Suprapubic skin (tissue), 4 donors: ENCODE measurements at regions not wholly inside any gene's neighbourhood (a gene's known extent, or its start where the extent isn't known, plus 50 kb on each side); places are given as distances from the start of the nearest gene placed in this dataset.

Experiments
- DNase-seq, 2 donors: peaks; one replicate each; pipeline ENCODE4 v3.0.0-alpha.2; 2019; ENCODE audit warnings: low spot score in 2 of 2
- H3K27ac ChIP-seq: fragments of 200-600 bp; sonication (generic); one replicate; pipeline ENCODE4 v1.5.1; 2019
- H3K27me3 ChIP-seq: fragments of 200-600 bp; sonication (generic); one replicate; pipeline ENCODE4 v1.5.1; 2019
- H3K36me3 ChIP-seq: fragments of 200-600 bp; sonication (generic); one replicate; pipeline ENCODE4 v1.5.1; 2019
- H3K4me1 ChIP-seq: fragments of 200-600 bp; sonication (generic); one replicate; pipeline ENCODE4 v1.5.1; 2019
- H3K4me3 ChIP-seq: fragments of 200-600 bp; sonication (generic); one replicate; pipeline ENCODE4 v1.5.1; 2019; ENCODE audit warnings: mild to moderate bottlenecking
- H3K9me3 ChIP-seq: fragments of 200-600 bp; sonication (generic); one replicate; pipeline ENCODE4 v1.5.1; 2019
- EP300 ChIP-seq: sonication (generic); formaldehyde crosslinking; IDR thresholded peaks from one replicate; pipeline ENCODE4 v1.6.1; 2017; ENCODE audit warnings: antibody characterized with exemption
- POLR2A ChIP-seq, 2 donors: fragments of 450-650 bp; IDR thresholded peaks; one replicate each; pipeline ENCODE4 v1.6.1; 2017; ENCODE audit warnings: antibody characterized with exemption in 2 of 2, mild to moderate bottlenecking in 2 of 2, moderate library complexity in 2 of 2
- POLR2AphosphoS5 ChIP-seq, 3 donors: sonication (generic); formaldehyde crosslinking; IDR thresholded peaks; one replicate each; pipeline ENCODE4 v1.6.1; 2017; ENCODE audit warnings: antibody characterized with exemption in 3 of 3
- WGBS: methylation state at CpG from one replicate; pipeline ENCODE4 v1.1.5; 2018; 5-methylcytosine and 5-hydroxymethylcytosine counted together
- TF ChIP-seq, protein P1 (sequence below), 2 donors: fragments of 200-600 bp in 1 of 2; fragments of 450-650 bp in 1 of 2; sonication (generic) in 1 of 2; IDR thresholded peaks; one replicate each; pipeline ENCODE4 v1.5.1; 2016 to 2019; ENCODE audit warnings: antibody characterized with exemption in 2 of 2, mild to moderate bottlenecking in 1 of 2, moderate library complexity in 1 of 2

- Histone ChIP-seq H3K4me3 (no peak overlapping the region), H3K4me1 (peaks cover 3% of the 10 kb centered on the region), H3K36me3 (no peaks in the 10 kb centered on the region), H3K27ac (no peak overlapping the region), H3K9me3 (no peaks in the 10 kb centered on the region), H3K27me3 (no peaks in the 10 kb centered on the region)
- DNase-seq = no peak
- TF ChIP-seq POLR2AphosphoS5 (IDR thresholded peaks at IDR 0.05) (no peak), POLR2A (IDR thresholded peaks at IDR 0.05) (no peak), EP300 (no peak)
- TF ChIP-seq, protein P1, sequence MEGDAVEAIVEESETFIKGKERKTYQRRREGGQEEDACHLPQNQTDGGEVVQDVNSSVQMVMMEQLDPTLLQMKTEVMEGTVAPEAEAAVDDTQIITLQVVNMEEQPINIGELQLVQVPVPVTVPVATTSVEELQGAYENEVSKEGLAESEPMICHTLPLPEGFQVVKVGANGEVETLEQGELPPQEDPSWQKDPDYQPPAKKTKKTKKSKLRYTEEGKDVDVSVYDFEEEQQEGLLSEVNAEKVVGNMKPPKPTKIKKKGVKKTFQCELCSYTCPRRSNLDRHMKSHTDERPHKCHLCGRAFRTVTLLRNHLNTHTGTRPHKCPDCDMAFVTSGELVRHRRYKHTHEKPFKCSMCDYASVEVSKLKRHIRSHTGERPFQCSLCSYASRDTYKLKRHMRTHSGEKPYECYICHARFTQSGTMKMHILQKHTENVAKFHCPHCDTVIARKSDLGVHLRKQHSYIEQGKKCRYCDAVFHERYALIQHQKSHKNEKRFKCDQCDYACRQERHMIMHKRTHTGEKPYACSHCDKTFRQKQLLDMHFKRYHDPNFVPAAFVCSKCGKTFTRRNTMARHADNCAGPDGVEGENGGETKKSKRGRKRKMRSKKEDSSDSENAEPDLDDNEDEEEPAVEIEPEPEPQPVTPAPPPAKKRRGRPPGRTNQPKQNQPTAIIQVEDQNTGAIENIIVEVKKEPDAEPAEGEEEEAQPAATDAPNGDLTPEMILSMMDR (IDR thresholded peaks at IDR 0.05) = no peak
- 35% methylated on average over 4 of the region's 4 CpGs for WGBS
Observed at GRCh38 chr4:66539745-66540144, 869.5 kb upstream of the EPHA5 start.

DNA sequence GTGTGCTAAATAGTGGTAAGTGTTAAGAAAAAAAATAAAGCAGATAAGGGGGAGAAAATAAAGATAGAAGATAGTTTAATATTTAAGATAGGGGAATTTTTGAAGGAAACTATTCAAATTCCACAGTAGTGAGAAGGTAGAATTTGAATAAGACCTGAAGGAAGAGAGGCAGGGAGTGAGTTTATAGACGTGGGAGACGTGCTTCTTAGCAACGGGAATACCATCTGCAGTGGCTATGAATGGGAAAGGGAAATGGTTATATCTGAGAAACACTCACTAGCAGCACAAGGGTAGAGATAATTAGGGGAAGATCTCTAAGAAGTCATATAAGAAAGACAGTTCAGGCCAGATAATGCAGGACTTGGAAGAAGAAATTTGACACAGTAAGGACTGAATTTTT lies 854.5 kb upstream of the EPHA5 start:
- TF ChIP-seq POLR2A (IDR thresholded peaks at IDR 0.05) (no peak), EP300 (no peak), POLR2AphosphoS5 (IDR thresholded peaks at IDR 0.05) (no peak)
- TF ChIP-seq, protein P1 (IDR thresholded peaks at IDR 0.05) = no peak
- DNase-seq = no peak

GRCh38 chr4:66522244-66522643 lies 852.0 kb upstream of the EPHA5 start:
- H3K4me3 ChIP-seq = no peak overlapping the region
- H3K36me3 ChIP-seq = no peaks in the 10 kb centered on the region
- no peaks in the 10 kb centered on the region for H3K9me3 ChIP-seq
- H3K4me1 ChIP-seq = no peaks in the 10 kb centered on the region
- H3K27ac ChIP-seq = no peak overlapping the region
- TF ChIP-seq POLR2AphosphoS5 (IDR thresholded peaks at IDR 0.05) (no peak), EP300 (no peak), POLR2A (IDR thresholded peaks at IDR 0.05) (no peak)
- TF ChIP-seq, protein P1 (IDR thresholded peaks at IDR 0.05) = no peak
- DNase-seq = no peak
- H3K27me3 ChIP-seq = no peaks in the 10 kb centered on the region

More for the DNA sequence above, 854.5 kb upstream of the EPHA5 start:
- H3K4me3 ChIP-seq = no peak overlapping the region
- H3K4me1 ChIP-seq = no peaks in the 10 kb centered on the region
- H3K9me3 ChIP-seq = no peaks in the 10 kb centered on the region
- WGBS = 78% methylated on average over 3 of the region's 3 CpGs
- no peaks in the 10 kb centered on the region for H3K27me3 ChIP-seq
- H3K27ac ChIP-seq = no peak overlapping the region
- no peaks in the 10 kb centered on the region for H3K36me3 ChIP-seq

DNA sequence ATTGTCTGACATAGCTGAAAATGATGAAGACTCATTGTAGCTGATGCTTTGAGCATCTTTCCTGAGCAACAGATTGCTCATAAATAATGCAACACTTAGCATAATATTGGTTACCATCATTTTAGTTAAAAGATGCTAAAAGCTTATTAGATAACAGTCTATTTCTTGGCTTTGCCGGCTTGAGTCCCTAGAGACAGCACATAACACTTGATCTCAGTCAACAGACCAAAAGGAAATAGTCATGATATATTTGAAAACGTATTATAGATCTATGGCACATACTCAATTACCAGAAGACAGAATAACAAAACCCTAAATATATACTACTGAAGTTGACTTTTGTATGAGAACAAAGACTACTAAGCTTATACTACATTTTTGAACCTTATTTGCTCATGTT lies 846.7 kb upstream of the EPHA5 start:
- Histone ChIP-seq H3K27ac (no peak overlapping the region), H3K36me3 (no peaks in the 10 kb centered on the region), H3K4me1 (no peaks in the 10 kb centered on the region), H3K27me3 (no peaks in the 10 kb centered on the region), H3K9me3 (no peaks in the 10 kb centered on the region), H3K4me3 (no peak overlapping the region)
- TF ChIP-seq EP300 (no peak), POLR2AphosphoS5 (IDR thresholded peaks at IDR 0.05) (no peak), POLR2A (IDR thresholded peaks at IDR 0.05) (no peak)
- TF ChIP-seq, protein P1 (IDR thresholded peaks at IDR 0.05) = no peak
- 72% methylated on average over 2 of the region's 2 CpGs for WGBS
- no peak for DNase-seq

DNA sequence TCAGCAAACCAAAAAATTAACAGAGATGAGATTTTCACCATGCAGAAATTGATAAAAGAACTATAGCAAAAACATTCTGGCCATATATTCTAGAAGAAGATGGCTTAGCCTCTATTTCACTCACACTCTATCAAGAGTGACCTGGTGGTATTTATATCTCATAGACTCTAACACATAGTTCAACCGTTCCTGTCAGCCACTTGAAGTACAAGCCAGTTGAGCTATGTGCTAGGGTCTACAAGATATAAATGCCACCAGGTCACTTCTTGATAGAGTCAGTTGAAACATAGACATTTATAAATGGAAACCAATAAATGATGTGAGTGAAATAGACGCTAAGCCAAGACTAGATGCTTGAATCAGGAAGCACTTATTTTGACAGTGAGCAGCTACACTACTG lies 836.7 kb upstream of the EPHA5 start:
- TF ChIP-seq, protein P1 (IDR thresholded peaks at IDR 0.05) = no peak
- TF ChIP-seq EP300 (no peak), POLR2AphosphoS5 (IDR thresholded peaks at IDR 0.05) (no peak), POLR2A (IDR thresholded peaks at IDR 0.05) (no peak)
- H3K4me1 ChIP-seq = no peaks in the 10 kb centered on the region
- H3K9me3 ChIP-seq = no peaks in the 10 kb centered on the region
- no peak overlapping the region for H3K4me3 ChIP-seq
- no peak overlapping the region for H3K27ac ChIP-seq
- WGBS = 81% methylated on average over 2 of the region's 2 CpGs
- H3K36me3 ChIP-seq = no peaks in the 10 kb centered on the region
- no peaks in the 10 kb centered on the region for H3K27me3 ChIP-seq
- no peak for DNase-seq
